Neuron (in vitro differentiated cells): ENCODE measurements at regions not wholly inside any gene's neighbourhood (a gene's known extent, or its start where the extent isn't known, plus 50 kb on each side); places are given as distances from the start of the nearest gene placed in this dataset.

Source experiments
- H2AFZ ChIP-seq: one replicate; pipeline ENCODE4 v1.6.1; 2013; ENCODE audit warnings: low read depth, mild to moderate bottlenecking, inconsistent platforms, low read length, moderate library complexity
- H3K27me3 ChIP-seq: one replicate; pipeline ENCODE4 v1.6.1; 2013; ENCODE audit warnings: low read length; ENCODE audit not compliant: insufficient read depth
- H3K36me3 ChIP-seq: one replicate; pipeline ENCODE4 v1.6.1; 2013; ENCODE audit warnings: low read length; ENCODE audit not compliant: insufficient read depth
- H3K4me1 ChIP-seq: one replicate; pipeline ENCODE4 v1.6.1; 2013; ENCODE audit warnings: low read length; ENCODE audit not compliant: insufficient read depth
- H3K4me3 ChIP-seq: 2 replicates; pipeline ENCODE4 v1.5.1; 2013; ENCODE audit warnings: mild to moderate bottlenecking, low read length, moderate library complexity
- H3K9me3 ChIP-seq: one replicate; pipeline ENCODE4 v1.6.1; 2013; ENCODE audit warnings: low read length

DNA sequence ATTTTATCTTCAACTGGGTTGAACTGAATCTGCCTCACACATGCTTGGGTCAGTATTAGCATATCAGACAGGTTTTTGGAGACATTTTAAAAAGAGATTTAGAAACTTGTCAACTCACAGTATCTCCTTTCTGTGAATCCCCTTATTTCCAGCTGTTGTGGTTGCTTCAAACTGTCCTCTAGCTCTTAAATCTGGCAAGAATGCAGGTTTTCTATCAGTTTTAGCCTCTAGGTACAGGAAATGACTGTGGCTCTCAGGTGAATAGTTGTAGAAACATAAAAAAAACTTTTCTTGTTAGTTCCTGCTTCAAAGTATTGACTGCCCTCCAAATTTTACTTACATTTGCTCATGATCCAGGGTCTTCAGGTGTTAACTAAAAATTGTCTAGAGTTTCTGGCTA, 495.7 kb upstream of the TMPRSS15 start:
- H3K4me1 ChIP-seq, result peaks cover 16% of the 10 kb centered on the region
- no peak overlapping the region for H3K4me3 ChIP-seq
- H2AFZ ChIP-seq, result no peak overlapping the region
- no peaks in the 10 kb centered on the region for H3K9me3 ChIP-seq
- H3K27me3 ChIP-seq, result no peaks in the 10 kb centered on the region
- H3K36me3 ChIP-seq, result no peaks in the 10 kb centered on the region

DNA sequence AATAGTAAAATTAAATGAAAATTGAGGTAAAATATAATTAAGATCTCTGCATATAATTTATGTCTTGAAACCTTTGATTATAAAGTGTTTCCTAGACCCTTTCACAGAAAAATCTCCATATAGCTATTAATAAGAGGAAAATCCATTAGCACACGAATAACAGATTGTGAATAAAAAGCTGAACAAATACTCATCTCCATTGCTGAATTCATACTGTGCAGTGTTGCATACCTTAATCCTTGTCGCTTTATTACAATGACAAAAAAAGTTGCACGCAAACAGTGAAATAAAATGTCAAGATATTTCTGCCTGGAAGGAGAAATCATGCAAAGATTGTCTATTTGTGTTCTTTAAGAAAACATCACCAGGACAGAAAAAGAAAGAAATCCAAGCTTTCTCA, 499.1 kb upstream of the TMPRSS15 start:
- peaks cover 16% of the 10 kb centered on the region for H3K4me1 ChIP-seq
- H3K27me3 ChIP-seq, result no peaks in the 10 kb centered on the region
- no peaks in the 10 kb centered on the region for H3K9me3 ChIP-seq
- no peak overlapping the region for H3K4me3 ChIP-seq
- H3K36me3 ChIP-seq, result no peaks in the 10 kb centered on the region
- H2AFZ ChIP-seq, result peak overlapping the region; percentile 53

DNA sequence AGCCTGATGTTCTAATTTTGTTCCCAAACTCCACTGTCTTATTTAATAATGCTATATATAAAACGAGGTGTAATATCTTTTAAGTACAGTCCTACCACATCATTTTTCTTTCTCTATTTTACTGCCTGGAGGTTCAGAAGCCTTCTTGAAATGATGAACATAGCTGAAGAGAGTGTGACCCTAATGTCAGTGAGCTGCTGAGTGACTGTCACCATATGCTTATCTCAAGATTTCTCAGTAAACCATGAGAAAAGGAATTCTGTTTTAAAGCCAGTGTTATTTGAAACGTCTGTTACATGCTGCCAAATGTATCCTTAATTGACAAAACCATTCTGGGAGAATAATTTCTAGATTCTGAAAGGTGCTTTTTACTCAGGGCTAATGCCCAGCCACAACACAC, 503.5 kb upstream of the TMPRSS15 start:
- H3K36me3 ChIP-seq, result no peaks in the 10 kb centered on the region
- no peak overlapping the region for H3K4me3 ChIP-seq
- no peak overlapping the region for H2AFZ ChIP-seq

DNA sequence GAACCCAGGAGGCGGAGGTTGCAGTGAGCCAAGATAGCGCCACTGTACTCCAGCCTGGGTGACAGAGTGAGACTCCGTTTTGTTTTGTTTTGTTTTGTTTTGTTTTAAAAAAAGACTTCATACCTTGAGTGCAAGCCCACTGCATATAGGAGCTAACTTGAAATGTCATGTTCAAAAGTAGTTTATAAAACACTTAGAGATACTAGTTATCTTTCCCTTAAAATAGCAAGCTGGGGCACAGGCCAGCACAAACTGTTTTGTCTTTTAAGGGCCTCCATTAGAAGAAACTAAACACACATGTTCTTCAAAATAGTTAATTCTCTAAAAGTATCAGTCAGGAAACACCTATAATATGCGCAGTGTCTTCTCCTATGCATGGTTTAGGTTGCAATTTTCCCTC, 505.1 kb upstream of the TMPRSS15 start:
- no peaks in the 10 kb centered on the region for H3K36me3 ChIP-seq
- H3K27me3 ChIP-seq, result no peaks in the 10 kb centered on the region
- H3K4me3 ChIP-seq, result no peak overlapping the region
- no peaks in the 10 kb centered on the region for H3K9me3 ChIP-seq
- no peak overlapping the region for H2AFZ ChIP-seq
- H3K4me1 ChIP-seq, result peaks cover under 1% of the 10 kb centered on the region

More for the DNA sequence above, 503.5 kb upstream of the TMPRSS15 start:
- no peaks in the 10 kb centered on the region for H3K9me3 ChIP-seq
- no peaks in the 10 kb centered on the region for H3K27me3 ChIP-seq
- H3K4me1 ChIP-seq, result peaks cover 16% of the 10 kb centered on the region

DNA sequence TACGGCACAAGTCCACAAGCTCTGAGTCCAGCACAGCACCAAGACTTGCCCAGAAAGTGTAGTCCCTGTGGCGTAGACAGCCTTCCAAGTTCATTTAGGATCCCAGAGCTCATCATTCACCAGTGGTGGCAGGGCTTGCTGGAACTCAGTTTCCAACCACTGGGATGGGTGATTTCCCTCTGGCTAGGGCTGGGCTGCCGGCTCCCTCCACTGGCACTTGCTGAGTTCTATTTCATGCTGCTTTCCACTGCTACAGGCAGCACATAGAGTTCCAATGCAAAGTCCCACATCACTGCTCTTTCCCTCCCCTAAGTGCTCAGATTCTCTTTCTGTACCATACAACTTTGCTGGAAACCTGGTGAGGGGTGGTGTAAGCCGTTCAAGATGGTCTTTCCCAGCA, 510.3 kb upstream of the TMPRSS15 start:
- Histone ChIP-seq H3K9me3 (no peaks in the 10 kb centered on the region), H2AFZ (no peak overlapping the region), H3K27me3 (no peaks in the 10 kb centered on the region), H3K36me3 (no peaks in the 10 kb centered on the region), H3K4me1 (no peaks in the 10 kb centered on the region), H3K4me3 (no peak overlapping the region)

DNA sequence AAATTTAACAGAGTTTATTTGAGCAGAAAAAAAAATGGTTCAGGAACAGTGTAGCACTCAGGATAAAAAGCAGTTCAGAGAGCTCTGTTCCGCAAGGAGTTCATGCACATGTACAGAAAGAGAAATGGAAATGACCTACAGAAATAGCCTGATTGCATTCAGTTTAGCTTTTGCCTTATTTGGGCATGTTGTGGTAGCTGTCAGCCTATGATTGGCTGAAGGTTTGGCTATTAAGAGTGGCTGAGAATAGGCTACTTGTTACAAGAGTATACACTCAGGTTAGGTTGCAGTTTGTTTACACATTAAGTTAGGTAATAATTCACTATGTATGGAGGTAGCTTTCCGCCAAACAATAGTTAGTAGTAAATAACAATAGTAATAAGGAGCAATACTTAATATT, 511.0 kb upstream of the TMPRSS15 start:
- no peaks in the 10 kb centered on the region for H3K4me1 ChIP-seq
- H3K4me3 ChIP-seq, result no peak overlapping the region
- H3K9me3 ChIP-seq, result no peaks in the 10 kb centered on the region
- H2AFZ ChIP-seq, result no peak overlapping the region
- H3K27me3 ChIP-seq, result no peaks in the 10 kb centered on the region
- H3K36me3 ChIP-seq, result no peaks in the 10 kb centered on the region

DNA sequence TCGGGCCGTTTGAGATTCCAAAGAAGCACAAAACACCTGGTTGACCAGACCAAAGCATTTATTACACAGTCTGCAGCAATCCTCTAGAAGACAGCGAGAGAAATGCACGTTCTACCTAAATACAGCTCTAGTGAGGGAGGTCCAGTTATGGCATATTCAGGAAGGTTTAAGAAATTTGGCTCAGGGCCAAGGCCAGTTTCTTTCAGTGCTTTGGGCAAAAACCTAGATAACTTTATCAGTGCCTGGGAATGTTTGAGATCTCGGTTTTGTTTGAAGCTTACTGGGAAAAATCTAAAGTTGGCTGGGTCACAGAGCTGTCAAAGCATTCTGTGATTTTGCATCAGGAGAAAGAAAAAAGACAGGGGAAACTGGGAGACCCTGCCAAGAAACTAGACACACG, 514.0 kb upstream of the TMPRSS15 start:
- no peaks in the 10 kb centered on the region for H3K4me1 ChIP-seq
- H3K9me3 ChIP-seq, result no peaks in the 10 kb centered on the region
- H3K4me3 ChIP-seq, result no peak overlapping the region
- no peaks in the 10 kb centered on the region for H3K27me3 ChIP-seq
- no peak overlapping the region for H2AFZ ChIP-seq
- no peaks in the 10 kb centered on the region for H3K36me3 ChIP-seq

DNA sequence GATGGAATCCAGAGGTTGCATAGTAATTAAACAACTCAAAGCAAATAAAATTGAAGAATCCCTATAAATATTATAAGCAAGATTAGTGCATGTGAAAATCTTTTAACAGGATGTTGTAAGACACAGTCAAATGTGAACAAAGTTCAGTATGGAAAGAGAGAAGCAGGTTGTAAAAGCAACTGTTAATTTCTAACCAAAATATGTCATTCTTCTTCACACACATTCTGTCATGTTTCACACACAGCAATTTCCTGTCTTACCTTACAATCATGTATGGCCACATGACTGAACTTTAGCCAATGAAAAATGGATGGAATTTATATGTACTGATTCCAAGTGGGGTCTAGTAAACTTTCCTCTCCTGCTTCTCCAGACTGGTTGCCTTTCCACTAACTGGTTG, 527.7 kb upstream of the TMPRSS15 start:
- Histone ChIP-seq H3K27me3 (no peaks in the 10 kb centered on the region), H3K4me3 (no peak overlapping the region), H3K4me1 (no peaks in the 10 kb centered on the region), H2AFZ (no peak overlapping the region), H3K36me3 (no peaks in the 10 kb centered on the region), H3K9me3 (no peaks in the 10 kb centered on the region)

DNA sequence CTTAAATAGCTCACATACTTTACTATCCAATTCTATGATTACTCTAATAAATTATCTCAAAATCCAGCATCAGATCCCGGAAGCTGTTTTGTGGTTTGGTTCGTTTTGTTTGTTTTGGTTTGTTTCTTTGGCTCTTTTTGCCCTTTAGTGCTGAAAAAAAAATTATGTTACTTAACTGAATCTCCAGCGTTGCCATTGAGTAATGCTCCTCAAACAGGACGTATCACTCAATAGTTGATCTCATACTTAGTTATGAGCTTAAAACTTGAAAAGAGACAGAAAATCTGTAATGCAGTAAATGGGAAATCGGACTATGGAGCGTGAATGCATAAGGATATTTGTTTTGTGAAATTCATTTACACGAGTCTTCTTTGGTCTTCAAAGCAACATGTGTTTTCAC, 533.8 kb upstream of the TMPRSS15 start:
- Histone ChIP-seq H3K4me1 (no peaks in the 10 kb centered on the region), H3K36me3 (no peaks in the 10 kb centered on the region), H2AFZ (no peak overlapping the region), H3K4me3 (no peak overlapping the region), H3K27me3 (no peaks in the 10 kb centered on the region), H3K9me3 (no peaks in the 10 kb centered on the region)

DNA sequence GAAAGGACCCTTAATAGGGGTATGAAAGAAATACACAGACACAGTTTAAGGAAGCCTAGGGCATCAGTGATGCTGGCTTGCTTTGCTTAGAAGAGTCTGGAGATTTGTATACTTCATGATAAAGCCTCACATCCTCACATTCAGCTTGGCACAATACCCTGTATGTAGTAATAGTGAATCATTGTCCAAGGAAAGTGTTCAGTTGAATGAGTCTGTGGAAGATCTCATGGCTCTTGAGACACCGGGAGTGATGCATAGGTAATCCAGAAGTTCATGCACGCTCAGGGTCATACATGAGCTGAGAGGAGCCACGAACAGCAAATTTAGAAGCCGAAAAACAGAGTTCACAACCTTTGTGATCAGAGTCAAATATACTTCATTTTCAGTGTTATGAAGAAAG, 537.2 kb upstream of the TMPRSS15 start:
- no peaks in the 10 kb centered on the region for H3K27me3 ChIP-seq
- H3K4me1 ChIP-seq, result no peaks in the 10 kb centered on the region
- H2AFZ ChIP-seq, result no peak overlapping the region
- H3K4me3 ChIP-seq, result no peak overlapping the region
- H3K36me3 ChIP-seq, result no peaks in the 10 kb centered on the region
- H3K9me3 ChIP-seq, result no peaks in the 10 kb centered on the region

DNA sequence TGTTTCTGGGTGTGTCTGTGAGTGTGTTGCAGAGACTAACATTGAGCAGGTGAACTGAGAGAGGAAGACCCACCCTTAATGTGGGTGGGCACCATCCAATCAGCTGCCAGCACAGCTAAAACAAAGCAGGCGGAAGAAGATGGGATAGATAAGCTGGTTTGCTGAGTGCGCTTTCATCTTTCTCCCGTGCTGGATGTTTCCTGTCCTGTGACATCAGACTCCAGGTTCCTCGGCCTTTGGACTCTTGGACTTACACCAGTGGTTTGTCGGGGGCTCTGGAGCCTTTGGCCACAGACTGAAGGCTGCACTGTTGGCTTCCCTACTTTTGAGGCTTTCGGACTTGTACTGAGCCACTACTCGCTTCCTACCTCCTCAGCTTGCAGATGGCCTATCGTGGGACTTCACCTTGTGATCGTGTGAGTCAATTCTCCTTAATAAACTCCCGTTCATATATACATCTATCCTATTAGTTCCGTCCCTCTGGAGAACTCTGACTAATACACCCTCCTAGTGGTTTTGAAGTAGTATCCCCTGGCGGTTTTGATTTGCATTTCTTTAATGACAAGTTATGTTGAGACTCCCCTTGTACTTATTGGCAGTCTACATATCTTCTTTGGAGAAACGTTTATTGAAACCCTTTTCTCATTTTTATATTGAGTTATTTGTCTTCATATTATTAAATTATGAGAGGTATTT, 546.6 kb upstream of the TMPRSS15 start:
- Histone ChIP-seq H3K4me3 (no peak overlapping the region), H3K4me1 (no peaks in the 10 kb centered on the region), H3K36me3 (no peaks in the 10 kb centered on the region), H2AFZ (no peak overlapping the region), H3K27me3 (no peaks in the 10 kb centered on the region), H3K9me3 (no peaks in the 10 kb centered on the region)

DNA sequence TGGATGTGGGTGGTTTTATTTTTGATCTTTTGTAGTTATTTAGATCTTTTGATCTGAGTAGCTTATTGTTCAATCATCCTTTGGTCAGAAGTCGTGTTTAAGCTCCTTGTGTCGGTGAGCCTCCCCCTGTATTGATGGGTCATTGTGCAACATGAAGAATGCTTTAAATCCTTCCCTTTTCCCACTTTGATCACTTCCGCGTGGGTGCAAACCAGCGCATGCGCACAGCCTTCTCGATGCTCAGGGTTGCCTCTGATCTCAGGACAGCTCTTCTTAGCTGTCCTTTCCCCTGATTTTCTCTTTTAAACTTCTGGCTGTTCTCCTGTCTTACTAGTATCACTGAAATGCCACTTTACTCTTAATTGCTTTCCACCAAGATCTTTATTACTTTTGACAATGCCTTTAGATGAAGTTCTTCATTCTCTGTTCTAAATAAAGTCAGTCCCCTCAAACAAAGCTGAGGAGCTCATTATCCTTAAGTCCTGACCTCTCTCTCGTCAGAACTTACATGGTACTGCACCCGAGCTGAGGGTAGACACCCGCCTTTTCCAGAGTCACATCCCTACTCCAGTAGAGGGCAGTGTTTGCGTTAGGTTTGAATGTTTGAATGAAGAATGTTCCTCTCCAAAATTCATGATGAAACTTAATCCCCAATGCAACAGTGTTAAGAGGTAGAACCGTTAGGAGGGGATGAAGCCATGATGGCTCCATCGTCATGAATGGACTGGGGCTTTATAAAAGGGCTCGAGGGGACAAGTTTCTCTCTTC, 547.9 kb upstream of the TMPRSS15 start:
- Histone ChIP-seq H3K4me1 (no peaks in the 10 kb centered on the region), H3K36me3 (no peaks in the 10 kb centered on the region), H3K4me3 (no peak overlapping the region), H3K9me3 (no peaks in the 10 kb centered on the region), H2AFZ (no peak overlapping the region), H3K27me3 (no peaks in the 10 kb centered on the region)

DNA sequence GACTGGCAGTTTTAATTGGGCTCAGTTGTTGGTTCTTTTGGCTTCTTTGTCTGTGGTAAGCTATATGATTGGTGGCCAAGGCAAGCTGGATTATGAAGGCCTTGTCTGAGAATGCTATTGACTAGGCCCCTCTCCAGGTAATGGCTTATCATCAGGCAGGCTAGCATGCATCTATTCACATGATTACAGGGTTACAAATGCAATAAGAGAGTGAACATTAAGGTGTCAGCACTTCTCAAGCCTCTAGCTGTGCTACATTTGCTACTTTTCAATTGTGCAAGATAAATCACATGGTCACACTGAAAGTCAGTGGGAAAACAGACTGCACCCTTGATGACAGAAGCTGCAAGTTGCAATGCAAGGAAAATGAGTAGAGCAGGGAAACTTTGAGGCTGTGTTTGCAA, 550.9 kb upstream of the TMPRSS15 start:
- H3K9me3 ChIP-seq, result no peaks in the 10 kb centered on the region
- no peaks in the 10 kb centered on the region for H3K27me3 ChIP-seq
- H3K4me3 ChIP-seq, result no peak overlapping the region
- no peaks in the 10 kb centered on the region for H3K36me3 ChIP-seq
- H2AFZ ChIP-seq, result no peak overlapping the region
- H3K4me1 ChIP-seq, result no peaks in the 10 kb centered on the region

DNA sequence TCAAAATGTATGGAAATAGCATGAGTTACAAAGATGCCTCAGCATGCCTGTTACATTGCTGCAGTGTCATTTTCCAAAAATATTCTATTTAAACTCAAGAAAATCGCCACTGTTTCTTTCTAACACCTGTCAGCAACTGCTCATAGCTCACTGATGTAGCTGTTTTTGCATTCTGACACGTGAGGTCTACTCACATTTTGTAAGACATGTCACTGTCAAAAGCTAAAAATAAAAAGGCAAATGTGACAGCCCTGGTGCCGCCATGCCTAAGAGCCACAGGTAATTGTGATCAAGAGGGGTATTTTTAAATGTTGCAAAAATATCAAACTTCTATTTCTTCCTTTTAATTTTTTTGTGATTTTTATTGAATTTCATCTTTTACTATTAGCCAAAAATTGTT, 556.2 kb upstream of the TMPRSS15 start:
- no peak overlapping the region for H2AFZ ChIP-seq
- no peaks in the 10 kb centered on the region for H3K36me3 ChIP-seq
- no peaks in the 10 kb centered on the region for H3K27me3 ChIP-seq
- no peaks in the 10 kb centered on the region for H3K4me1 ChIP-seq
- H3K4me3 ChIP-seq, result no peak overlapping the region
- H3K9me3 ChIP-seq, result no peaks in the 10 kb centered on the region
